Liver (tissue), 8 donors: ENCODE measurements at regions not wholly inside any gene's neighbourhood (a gene's known extent, or its start where the extent isn't known, plus 50 kb on each side); places are given as distances from the start of the nearest gene placed in this dataset.

Source experiments
- DNase-seq: peaks from one replicate; pipeline ENCODE4 v3.0.0-alpha.2; 2017; ENCODE audit warnings: low spot score
- H3K27ac ChIP-seq, 2 donors: one replicate each; pipeline ENCODE4 v1.7.0; 2013; ENCODE audit warnings: inconsistent platforms in 2 of 2, low read length in 2 of 2, control low read depth in 1 of 2, low read depth in 1 of 2, mild to moderate bottlenecking in 1 of 2
- H3K27me3 ChIP-seq, 4 donors: one replicate each; pipeline versions ENCODE4 v1.6.1 to v1.7.0; 2013; ENCODE audit warnings: low read length in 3 of 4, inconsistent platforms in 1 of 4, mild to moderate bottlenecking in 1 of 4, moderate library complexity in 1 of 4; ENCODE audit not compliant: control insufficient read depth in 4 of 4, insufficient read depth in 4 of 4
- H3K36me3 ChIP-seq, 4 donors: one replicate each; pipeline versions ENCODE4 v1.6.1 to v1.7.0; 2013; ENCODE audit warnings: low read length in 3 of 4, mild to moderate bottlenecking in 3 of 4, low read depth in 1 of 4, moderate library complexity in 1 of 4; ENCODE audit not compliant: control insufficient read depth in 4 of 4, insufficient read depth in 3 of 4
- H3K4me1 ChIP-seq, 4 donors: one replicate each; pipeline versions ENCODE4 v1.6.1 to v1.7.0; 2013; ENCODE audit warnings: low read length in 3 of 4, mild to moderate bottlenecking in 3 of 4, moderate library complexity in 1 of 4; ENCODE audit not compliant: control insufficient read depth in 4 of 4, insufficient read depth in 4 of 4
- H3K4me3 ChIP-seq, 3 donors: one replicate each; pipeline versions ENCODE4 v1.6.1 to v1.7.0; 2013; ENCODE audit warnings: low read length in 3 of 3, control low read depth in 1 of 3, low read depth in 1 of 3, mild to moderate bottlenecking in 1 of 3
- H3K9ac ChIP-seq, 2 donors: one replicate each; pipeline ENCODE4 v1.7.0; 2013; ENCODE audit warnings: low read length in 2 of 2, mild to moderate bottlenecking in 2 of 2, moderate library complexity in 2 of 2, control low read depth in 1 of 2, low read depth in 1 of 2
- H3K9me3 ChIP-seq, 4 donors: one replicate each; pipeline versions ENCODE4 v1.6.1 to v1.7.0; 2013; ENCODE audit warnings: low read length in 3 of 4; ENCODE audit not compliant: control insufficient read depth in 4 of 4
- ATF3 ChIP-seq: IDR thresholded peaks from 2 replicates; pipeline ENCODE4 v1.6.1; 2016; ENCODE audit warnings: antibody characterized with exemption
- EGR1 ChIP-seq, 2 donors: IDR thresholded peaks; 2 replicates each; pipeline ENCODE4 v1.6.1; 2016 to 2018; ENCODE audit warnings: antibody characterized with exemption in 2 of 2, low read depth in 2 of 2
- FOXA1 ChIP-seq: IDR thresholded peaks from 2 replicates; pipeline ENCODE4 v1.6.1; 2016; ENCODE audit warnings: antibody characterized with exemption
- FOXA2 ChIP-seq: IDR thresholded peaks from 2 replicates; pipeline ENCODE4 v1.6.1; 2016; ENCODE audit warnings: antibody characterized with exemption
- GABPA ChIP-seq, 2 donors: IDR thresholded peaks in 1 of 2; conservative IDR thresholded peaks in 1 of 2; 2 replicates each; pipeline ENCODE4 v1.6.1; 2016; ENCODE audit warnings: antibody characterized with exemption in 2 of 2, mild to moderate bottlenecking in 1 of 2, moderate library complexity in 1 of 2
- HNF4G ChIP-seq: IDR thresholded peaks from 2 replicates; pipeline ENCODE4 v1.6.1; 2016; ENCODE audit warnings: antibody characterized with exemption
- JUND ChIP-seq, 2 donors: IDR thresholded peaks; 2 replicates each; pipeline ENCODE4 v1.6.1; 2016; ENCODE audit warnings: antibody characterized with exemption in 2 of 2
- MAX ChIP-seq: IDR thresholded peaks from 2 replicates; pipeline ENCODE4 v1.6.1; 2016; ENCODE audit warnings: antibody characterized with exemption
- NR2F2 ChIP-seq: IDR thresholded peaks from 2 replicates; pipeline ENCODE4 v1.6.1; 2016; ENCODE audit warnings: antibody characterized with exemption
- RAD21 ChIP-seq, 2 donors: IDR thresholded peaks; 2 replicates each; pipeline ENCODE4 v1.6.1; 2016; ENCODE audit warnings: antibody characterized with exemption in 2 of 2, mild to moderate bottlenecking in 2 of 2
- RXRA ChIP-seq, 2 donors: IDR thresholded peaks; 2 replicates each; pipeline ENCODE4 v1.6.1; 2017 to 2018; ENCODE audit warnings: antibody characterized with exemption in 2 of 2, mild to moderate bottlenecking in 1 of 2
- SP1 ChIP-seq: IDR thresholded peaks from 2 replicates; pipeline ENCODE4 v1.6.1; 2018; ENCODE audit warnings: antibody characterized with exemption, mild to moderate bottlenecking
- TAF1 ChIP-seq: conservative IDR thresholded peaks from 2 replicates; pipeline ENCODE4 v1.6.1; 2016; ENCODE audit warnings: antibody characterized with exemption, mild to moderate bottlenecking
- YY1 ChIP-seq: IDR thresholded peaks from 2 replicates; pipeline ENCODE4 v1.6.1; 2016; ENCODE audit warnings: antibody characterized with exemption, mild to moderate bottlenecking
- ZBTB33 ChIP-seq: IDR thresholded peaks from 2 replicates; pipeline ENCODE4 v1.6.1; 2016; ENCODE audit warnings: antibody characterized with exemption
- WGBS: extraction: QIAGEN DNeasy Blood & Tissue Kit; methylation state at CpG from one replicate; pipeline ENCODE4 v1.1.7; 2013; 5-methylcytosine and 5-hydroxymethylcytosine counted together
- TF ChIP-seq, protein P1 (sequence below): IDR thresholded peaks from 2 replicates; pipeline ENCODE4 v1.6.1; 2016; ENCODE audit warnings: antibody characterized with exemption, mild to moderate bottlenecking
- TF ChIP-seq, protein P2 (sequence below): fragments of 150-350 bp; IDR thresholded peaks from 2 replicates; pipeline ENCODE4 v1.5.1; 2017; ENCODE audit warnings: improper control_type of control experiment, low read depth, low read length; ENCODE audit not compliant: missing input control
- donor health status: healthy.
- donor health status: healthy.
- donor health status: healthy.
- donor health status: healthy.
- donor health status: healthy.

GRCh38 chr10:36023939-36024338 lies 381.8 kb upstream of the FZD8 start:
- no peak for TF ChIP-seq RAD21 (IDR thresholded peaks at IDR 0.05)
- TF ChIP-seq EGR1 (IDR thresholded peaks at IDR 0.05; ENCODE audit: low read depth in 2 of 2): no peak
- no peak for TF ChIP-seq SP1
- no peak for TF ChIP-seq GABPA (IDR thresholded peaks at IDR 0.05 in 1 of 2, conservative IDR thresholded peaks at IDR 0.05 in 1 of 2)
- TF ChIP-seq NR2F2: no peak

DNA sequence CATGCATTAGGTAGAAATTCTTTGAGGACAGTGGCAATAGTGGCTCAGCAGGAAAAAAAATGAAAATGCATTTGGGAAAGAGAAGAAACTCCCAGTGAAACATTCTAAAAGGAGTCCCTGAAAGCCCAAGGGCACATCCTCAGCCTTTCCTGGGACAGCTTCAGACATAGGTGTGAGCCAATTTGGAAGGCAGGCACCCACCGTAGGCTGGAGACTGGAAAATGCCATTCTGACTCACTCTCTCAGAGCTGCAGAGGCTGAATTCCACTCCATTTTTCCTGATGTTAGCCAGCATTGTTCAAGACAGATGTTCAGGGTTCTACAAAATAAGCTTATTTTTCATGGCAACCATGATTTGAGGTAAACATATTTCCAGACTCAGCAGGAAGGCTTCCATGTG lies 379.0 kb upstream of the FZD8 start:
- H3K4me1 ChIP-seq: no peaks in the 10 kb centered on the region
- H3K9me3 ChIP-seq: no peaks in the 10 kb centered on the region
- no peak overlapping the region for H3K4me3 ChIP-seq
- no peaks in the 10 kb centered on the region for H3K27me3 ChIP-seq
- TF ChIP-seq, protein P1, sequence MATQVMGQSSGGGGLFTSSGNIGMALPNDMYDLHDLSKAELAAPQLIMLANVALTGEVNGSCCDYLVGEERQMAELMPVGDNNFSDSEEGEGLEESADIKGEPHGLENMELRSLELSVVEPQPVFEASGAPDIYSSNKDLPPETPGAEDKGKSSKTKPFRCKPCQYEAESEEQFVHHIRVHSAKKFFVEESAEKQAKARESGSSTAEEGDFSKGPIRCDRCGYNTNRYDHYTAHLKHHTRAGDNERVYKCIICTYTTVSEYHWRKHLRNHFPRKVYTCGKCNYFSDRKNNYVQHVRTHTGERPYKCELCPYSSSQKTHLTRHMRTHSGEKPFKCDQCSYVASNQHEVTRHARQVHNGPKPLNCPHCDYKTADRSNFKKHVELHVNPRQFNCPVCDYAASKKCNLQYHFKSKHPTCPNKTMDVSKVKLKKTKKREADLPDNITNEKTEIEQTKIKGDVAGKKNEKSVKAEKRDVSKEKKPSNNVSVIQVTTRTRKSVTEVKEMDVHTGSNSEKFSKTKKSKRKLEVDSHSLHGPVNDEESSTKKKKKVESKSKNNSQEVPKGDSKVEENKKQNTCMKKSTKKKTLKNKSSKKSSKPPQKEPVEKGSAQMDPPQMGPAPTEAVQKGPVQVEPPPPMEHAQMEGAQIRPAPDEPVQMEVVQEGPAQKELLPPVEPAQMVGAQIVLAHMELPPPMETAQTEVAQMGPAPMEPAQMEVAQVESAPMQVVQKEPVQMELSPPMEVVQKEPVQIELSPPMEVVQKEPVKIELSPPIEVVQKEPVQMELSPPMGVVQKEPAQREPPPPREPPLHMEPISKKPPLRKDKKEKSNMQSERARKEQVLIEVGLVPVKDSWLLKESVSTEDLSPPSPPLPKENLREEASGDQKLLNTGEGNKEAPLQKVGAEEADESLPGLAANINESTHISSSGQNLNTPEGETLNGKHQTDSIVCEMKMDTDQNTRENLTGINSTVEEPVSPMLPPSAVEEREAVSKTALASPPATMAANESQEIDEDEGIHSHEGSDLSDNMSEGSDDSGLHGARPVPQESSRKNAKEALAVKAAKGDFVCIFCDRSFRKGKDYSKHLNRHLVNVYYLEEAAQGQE: no peak
- TF ChIP-seq SP1: no peak
- no peak for TF ChIP-seq MAX
- no peak for TF ChIP-seq TAF1
- no peak for TF ChIP-seq ZBTB33
- TF ChIP-seq GABPA (IDR thresholded peaks at IDR 0.05 in 1 of 2, conservative IDR thresholded peaks at IDR 0.05 in 1 of 2): no peak
- no peak for TF ChIP-seq JUND (IDR thresholded peaks at IDR 0.05)
- TF ChIP-seq RXRA (IDR thresholded peaks at IDR 0.05): no peak
- TF ChIP-seq FOXA2: no peak
- no peak for TF ChIP-seq ATF3
- TF ChIP-seq, protein P2, sequence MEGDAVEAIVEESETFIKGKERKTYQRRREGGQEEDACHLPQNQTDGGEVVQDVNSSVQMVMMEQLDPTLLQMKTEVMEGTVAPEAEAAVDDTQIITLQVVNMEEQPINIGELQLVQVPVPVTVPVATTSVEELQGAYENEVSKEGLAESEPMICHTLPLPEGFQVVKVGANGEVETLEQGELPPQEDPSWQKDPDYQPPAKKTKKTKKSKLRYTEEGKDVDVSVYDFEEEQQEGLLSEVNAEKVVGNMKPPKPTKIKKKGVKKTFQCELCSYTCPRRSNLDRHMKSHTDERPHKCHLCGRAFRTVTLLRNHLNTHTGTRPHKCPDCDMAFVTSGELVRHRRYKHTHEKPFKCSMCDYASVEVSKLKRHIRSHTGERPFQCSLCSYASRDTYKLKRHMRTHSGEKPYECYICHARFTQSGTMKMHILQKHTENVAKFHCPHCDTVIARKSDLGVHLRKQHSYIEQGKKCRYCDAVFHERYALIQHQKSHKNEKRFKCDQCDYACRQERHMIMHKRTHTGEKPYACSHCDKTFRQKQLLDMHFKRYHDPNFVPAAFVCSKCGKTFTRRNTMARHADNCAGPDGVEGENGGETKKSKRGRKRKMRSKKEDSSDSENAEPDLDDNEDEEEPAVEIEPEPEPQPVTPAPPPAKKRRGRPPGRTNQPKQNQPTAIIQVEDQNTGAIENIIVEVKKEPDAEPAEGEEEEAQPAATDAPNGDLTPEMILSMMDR: no peak
- no peak for TF ChIP-seq FOXA1
- TF ChIP-seq NR2F2: no peak
- no peak for TF ChIP-seq RAD21 (IDR thresholded peaks at IDR 0.05)
- TF ChIP-seq YY1: no peak
- no peak for TF ChIP-seq HNF4G
- no peaks in the 10 kb centered on the region for H3K36me3 ChIP-seq
- no peak for DNase-seq
- 36% methylated on average over 1 of the region's 1 CpG for WGBS
- no peak overlapping the region for H3K9ac ChIP-seq
- no peak overlapping the region for H3K27ac ChIP-seq

More at GRCh38 chr10:36023939-36024338, 381.8 kb upstream of the FZD8 start:
- Histone ChIP-seq H3K27me3 (no peaks in the 10 kb centered on the region), H3K9ac (no peak overlapping the region), H3K9me3 (no peaks in the 10 kb centered on the region), H3K4me3 (no peak overlapping the region), H3K36me3 (no peaks in the 10 kb centered on the region), H3K4me1 (no peaks in the 10 kb centered on the region), H3K27ac (no peak overlapping the region)
- no peak for DNase-seq
